T-helper 2 cell treated with Interferon-gamma antibody and Interleukin-4, amounts not matched to agents 5 μg/mL and 100 μg/mL, for 36 hours (primary cell): ENCODE measurements at regions not wholly inside any gene's neighbourhood (a gene's known extent, or its start where the extent isn't known, plus 50 kb on each side); places are given as distances from the start of the nearest gene placed in this dataset.
"Not testable (repeated sequence)": the region's sequence is repeated elsewhere in the genome, so short reads cannot be mapped to it uniquely, and the experiment has no call there.

Source experiments
- DNase-seq: peaks from one replicate; pipeline ENCODE4 v3.0.0; 2021; ENCODE audit warnings: low spot score
- H3K27ac Mint-ChIP-seq: one replicate; pipeline ENCODE4 v1.8.0; 2021; ENCODE audit warnings: mild to moderate bottlenecking, mixed read lengths
- H3K27me3 Mint-ChIP-seq: one replicate; pipeline ENCODE4 v1.8.0; 2021; ENCODE audit warnings: low read depth, mixed read lengths
- H3K36me3 Mint-ChIP-seq: one replicate; pipeline ENCODE4 v1.8.0; 2021; ENCODE audit warnings: low read depth, mixed read lengths
- H3K4me1 Mint-ChIP-seq: one replicate; pipeline ENCODE4 v1.8.0; 2021; ENCODE audit warnings: low read depth, mixed read lengths
- H3K4me3 Mint-ChIP-seq: one replicate; pipeline ENCODE4 v1.8.0; 2022; ENCODE audit warnings: mild to moderate bottlenecking, moderate library complexity, mixed read lengths
- H3K9me3 Mint-ChIP-seq: one replicate; pipeline ENCODE4 v1.8.0; 2021; ENCODE audit warnings: mixed read lengths

DNA sequence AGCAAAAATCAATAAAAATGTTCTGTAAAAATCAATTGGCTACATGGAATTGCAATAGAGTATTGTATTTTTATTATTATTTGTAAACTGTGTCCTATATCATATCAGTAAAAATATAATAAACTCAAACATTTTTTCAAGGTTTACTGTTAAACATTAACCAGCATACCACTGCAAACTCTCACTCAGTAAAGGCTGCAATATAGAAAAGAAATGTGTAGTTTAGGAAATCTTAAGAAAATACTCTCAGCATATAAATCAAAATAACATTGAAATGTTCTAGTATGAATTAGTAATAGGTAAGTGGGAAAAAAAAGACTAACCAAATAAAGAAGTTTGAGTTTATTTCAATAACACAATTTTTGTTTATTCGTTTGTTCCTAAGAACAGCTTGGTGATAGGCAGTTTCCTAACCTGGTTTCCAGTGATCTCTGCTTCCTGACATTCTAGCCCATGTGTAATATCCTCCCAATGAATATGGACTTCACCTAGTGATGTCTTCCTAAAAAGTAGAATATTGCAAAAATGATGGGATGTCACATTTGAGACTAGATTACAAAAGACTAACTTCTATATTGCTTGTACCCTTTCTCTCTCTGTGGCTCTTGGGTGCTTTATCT is 870.1 kb downstream of the BRINP3 start:
- H3K4me3 Mint-ChIP-seq = no peak overlapping the region
- no peaks in the 10 kb centered on the region for H3K27me3 Mint-ChIP-seq
- no peak for DNase-seq
- no peak overlapping the region for H3K27ac Mint-ChIP-seq
- H3K4me1 Mint-ChIP-seq = no peaks in the 10 kb centered on the region
- H3K36me3 Mint-ChIP-seq = no peaks in the 10 kb centered on the region
- peaks cover 4% of the 10 kb centered on the region for H3K9me3 Mint-ChIP-seq

DNA sequence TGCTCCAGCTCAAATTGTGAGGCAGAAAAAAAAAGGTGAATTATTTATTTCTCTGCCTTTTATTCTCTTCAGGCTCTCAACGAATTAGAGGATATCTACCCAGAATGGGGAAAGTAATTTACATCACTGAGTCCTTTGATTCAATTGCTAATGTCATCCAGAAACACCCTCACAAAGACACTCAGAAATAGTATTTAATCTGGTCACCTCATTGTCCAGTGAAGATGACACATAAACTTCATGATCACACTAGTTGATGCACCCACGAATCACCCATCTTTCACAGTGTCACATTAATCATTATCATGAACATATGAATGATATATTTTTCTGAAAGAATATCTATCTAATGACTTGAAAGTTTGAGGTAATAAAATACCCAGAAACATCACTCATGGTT is 868.5 kb downstream of the BRINP3 start:
- no peaks in the 10 kb centered on the region for H3K4me1 Mint-ChIP-seq
- H3K4me3 Mint-ChIP-seq = no peak overlapping the region
- no peak overlapping the region for H3K27ac Mint-ChIP-seq
- H3K27me3 Mint-ChIP-seq = no peaks in the 10 kb centered on the region
- no peak for DNase-seq
- peaks cover 4% of the 10 kb centered on the region for H3K9me3 Mint-ChIP-seq
- H3K36me3 Mint-ChIP-seq = no peaks in the 10 kb centered on the region

DNA sequence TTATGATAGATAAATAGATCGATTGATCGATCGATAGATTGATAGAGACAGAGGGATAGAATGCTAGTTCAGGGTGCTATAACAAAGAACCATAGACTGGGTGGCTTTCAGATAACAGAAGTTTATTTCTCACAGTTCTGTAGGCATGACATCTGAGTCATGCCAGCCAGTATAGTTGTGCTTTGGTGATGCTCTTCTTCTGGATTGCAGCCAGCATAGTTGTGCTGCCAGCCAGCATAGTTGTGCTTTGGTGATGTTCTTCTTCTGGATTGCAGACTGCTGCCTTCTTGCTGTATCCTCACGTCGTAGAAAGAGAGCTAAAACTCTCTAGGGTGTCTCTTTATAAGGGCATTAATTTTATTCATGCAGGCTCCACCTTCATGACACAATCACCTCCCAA is 860.8 kb downstream of the BRINP3 start:
- no peaks in the 10 kb centered on the region for H3K36me3 Mint-ChIP-seq
- H3K9me3 Mint-ChIP-seq = peaks cover 4% of the 10 kb centered on the region
- no peak for DNase-seq
- no peaks in the 10 kb centered on the region for H3K27me3 Mint-ChIP-seq
- H3K4me3 Mint-ChIP-seq = no peak overlapping the region
- no peak overlapping the region for H3K27ac Mint-ChIP-seq
- H3K4me1 Mint-ChIP-seq = no peaks in the 10 kb centered on the region

DNA sequence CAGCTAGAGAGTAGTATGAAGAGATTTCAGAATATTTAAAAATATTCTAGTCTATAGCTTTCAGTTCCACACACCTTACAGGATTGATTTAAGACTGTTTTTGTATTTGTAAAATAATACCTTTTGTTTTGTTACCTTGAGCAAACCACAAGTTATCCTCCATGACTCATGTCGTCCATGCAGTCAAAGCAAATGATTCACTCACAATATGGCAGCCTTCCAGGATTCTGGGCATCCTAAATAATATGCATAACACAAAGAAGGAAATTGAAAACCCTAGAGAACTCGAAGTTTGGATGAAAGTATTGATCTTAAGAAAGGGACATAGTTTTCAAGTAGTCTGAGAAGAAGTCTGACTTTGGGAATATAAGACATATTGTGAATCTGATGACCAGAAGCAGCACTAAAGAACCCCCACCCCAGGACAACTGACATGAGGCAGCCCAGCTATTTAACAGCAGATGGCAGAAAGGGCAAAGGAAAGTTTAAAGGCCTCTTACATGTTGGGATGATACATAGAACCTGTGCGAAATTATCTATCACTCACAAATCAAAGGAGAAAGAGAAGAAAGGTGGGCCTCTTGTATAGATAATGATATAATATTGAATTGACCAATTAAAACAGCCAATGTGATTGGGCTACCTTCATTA is 857.9 kb downstream of the BRINP3 start:
- DNase-seq = no peak
- Mint-ChIP-seq H3K27ac (no peak overlapping the region), H3K36me3 (no peaks in the 10 kb centered on the region), H3K27me3 (no peaks in the 10 kb centered on the region), H3K4me1 (no peaks in the 10 kb centered on the region), H3K9me3 (peaks cover 4% of the 10 kb centered on the region), H3K4me3 (no peak overlapping the region)

DNA sequence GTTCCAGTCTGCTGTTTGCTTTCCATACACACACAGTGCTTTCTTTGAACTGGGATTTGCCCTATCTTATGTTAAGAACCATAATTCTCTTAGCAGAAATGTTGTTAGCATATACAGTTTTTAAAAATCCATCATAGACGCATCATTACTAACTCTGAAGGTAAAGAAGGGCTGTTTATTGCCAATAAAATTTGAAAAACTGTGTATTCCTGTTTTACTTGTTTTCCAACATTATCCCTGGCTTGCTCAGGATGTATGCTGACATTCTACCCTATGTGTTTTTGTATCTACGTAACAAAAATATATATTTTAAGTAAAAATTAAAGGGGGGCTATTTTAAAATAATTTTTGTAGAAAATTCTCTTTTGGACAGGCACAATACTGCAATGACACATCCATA is 857.2 kb downstream of the BRINP3 start:
- H3K9me3 Mint-ChIP-seq = peaks cover 4% of the 10 kb centered on the region
- DNase-seq = no peak

DNA sequence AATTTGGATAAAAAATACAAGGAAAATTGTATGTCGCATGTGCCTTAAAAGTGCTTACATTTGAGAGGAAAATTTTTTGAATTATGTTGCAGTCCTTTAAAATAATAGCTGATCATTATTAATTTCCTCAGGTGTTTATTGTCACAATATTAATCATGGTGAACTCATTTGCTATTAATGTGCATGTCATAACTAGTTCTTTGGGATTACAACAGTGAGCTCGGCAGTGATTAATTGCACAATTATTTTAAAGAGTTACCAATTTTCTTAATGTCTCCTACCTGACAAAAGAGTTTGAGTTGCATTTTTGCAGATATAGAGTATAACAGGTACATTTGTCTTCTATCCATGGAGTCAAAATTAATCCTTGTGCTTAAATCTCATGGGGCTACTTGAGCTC is 854.3 kb downstream of the BRINP3 start:
- Mint-ChIP-seq H3K4me1 (no peaks in the 10 kb centered on the region), H3K36me3 (no peaks in the 10 kb centered on the region), H3K27me3 (no peaks in the 10 kb centered on the region), H3K4me3 (no peak overlapping the region), H3K9me3 (no peaks in the 10 kb centered on the region), H3K27ac (no peak overlapping the region)
- DNase-seq = no peak

More for the DNA sequence above, 857.2 kb downstream of the BRINP3 start:
- Mint-ChIP-seq H3K36me3 (no peaks in the 10 kb centered on the region), H3K4me1 (no peaks in the 10 kb centered on the region), H3K27ac (no peak overlapping the region), H3K4me3 (no peak overlapping the region), H3K27me3 (no peaks in the 10 kb centered on the region)

DNA sequence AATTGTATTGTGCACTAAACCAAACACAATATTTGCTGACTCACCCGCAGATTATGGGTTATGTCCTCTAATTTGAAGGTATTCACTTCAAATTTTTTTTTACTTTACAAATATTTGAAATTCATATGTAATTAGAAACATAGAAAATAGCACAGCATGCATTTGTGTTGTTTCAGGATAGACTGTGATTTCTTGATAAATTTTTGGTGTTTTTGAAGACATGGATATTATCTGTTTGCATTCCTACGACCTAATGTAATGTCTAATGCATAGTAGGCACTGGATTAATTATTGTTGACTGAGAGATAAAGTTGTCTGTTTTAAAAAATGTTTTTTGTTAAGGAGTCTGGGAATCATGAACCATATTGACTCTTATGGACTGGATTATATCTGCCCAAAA is 850.2 kb downstream of the BRINP3 start:
- no peak overlapping the region for H3K27ac Mint-ChIP-seq
- no peak for DNase-seq
- H3K27me3 Mint-ChIP-seq = no peaks in the 10 kb centered on the region
- H3K4me3 Mint-ChIP-seq = no peak overlapping the region
- no peaks in the 10 kb centered on the region for H3K36me3 Mint-ChIP-seq
- no peaks in the 10 kb centered on the region for H3K4me1 Mint-ChIP-seq
- H3K9me3 Mint-ChIP-seq = no peaks in the 10 kb centered on the region

DNA sequence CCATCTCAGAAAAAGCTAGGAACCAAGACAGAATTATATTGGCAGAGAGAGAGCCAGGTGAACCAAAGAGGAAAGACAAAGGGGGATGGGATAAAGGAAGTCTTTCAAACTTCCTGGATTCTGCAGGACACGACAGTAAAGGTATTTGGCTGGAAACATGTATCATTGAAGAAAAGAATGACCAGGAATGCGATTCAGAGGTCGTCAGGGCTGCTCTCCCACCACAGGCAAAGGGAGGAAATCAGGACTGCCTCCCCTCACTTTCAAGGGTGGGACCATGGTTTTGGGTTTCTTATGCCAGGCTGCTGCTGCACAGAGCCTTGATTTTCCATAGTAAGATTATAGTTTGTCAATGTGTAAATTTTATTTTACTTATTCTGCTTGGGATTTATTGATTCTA is 848.8 kb downstream of the BRINP3 start:
- H3K4me1 Mint-ChIP-seq = no peaks in the 10 kb centered on the region
- no peak overlapping the region for H3K4me3 Mint-ChIP-seq
- no peak for DNase-seq
- no peaks in the 10 kb centered on the region for H3K27me3 Mint-ChIP-seq
- no peaks in the 10 kb centered on the region for H3K9me3 Mint-ChIP-seq
- H3K36me3 Mint-ChIP-seq = no peaks in the 10 kb centered on the region
- H3K27ac Mint-ChIP-seq = no peak overlapping the region

DNA sequence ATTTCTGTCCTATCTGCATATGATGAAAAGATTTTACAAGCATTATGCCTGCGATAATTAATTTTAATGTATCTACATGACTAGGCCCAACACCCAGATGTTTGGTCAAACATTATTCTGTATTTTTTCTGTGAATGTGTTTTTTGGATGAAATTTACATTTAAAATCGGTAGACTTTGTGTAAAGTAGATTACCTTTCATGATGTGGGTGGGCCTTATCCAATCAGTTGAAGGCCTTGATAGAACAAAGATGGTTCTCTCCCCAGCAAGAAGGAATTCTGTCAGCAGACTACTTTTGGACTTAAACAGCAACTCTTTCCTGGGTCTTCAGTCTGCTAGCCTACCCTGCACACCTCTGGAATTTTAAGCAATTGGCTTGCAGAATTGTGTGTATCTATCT is 844.0 kb downstream of the BRINP3 start:
- Mint-ChIP-seq H3K27ac (no peak overlapping the region), H3K27me3 (no peaks in the 10 kb centered on the region), H3K9me3 (peaks cover 6% of the 10 kb centered on the region), H3K4me1 (no peaks in the 10 kb centered on the region), H3K4me3 (no peak overlapping the region), H3K36me3 (no peaks in the 10 kb centered on the region)
- no peak for DNase-seq

DNA sequence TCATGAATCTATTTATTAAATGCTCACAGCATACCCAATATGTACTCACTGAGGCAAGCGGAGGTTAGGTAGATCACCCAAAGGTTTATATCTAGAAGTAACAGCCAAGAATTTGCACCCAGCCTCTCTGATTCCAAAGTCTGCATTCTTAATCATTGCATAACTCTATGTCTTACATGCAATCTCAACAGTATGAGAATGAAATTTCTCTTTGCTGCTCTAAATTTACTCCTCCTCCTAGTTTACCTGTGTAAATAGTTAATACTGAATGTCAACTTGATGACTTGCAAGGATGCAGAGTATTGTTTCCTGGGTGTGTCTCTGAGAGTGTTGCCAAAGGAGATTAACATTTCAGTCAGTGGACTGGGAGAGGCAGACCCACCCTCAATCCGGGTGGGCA is 840.6 kb downstream of the BRINP3 start:
- H3K27ac Mint-ChIP-seq = no peak overlapping the region
- H3K9me3 Mint-ChIP-seq = peaks cover 6% of the 10 kb centered on the region
- H3K27me3 Mint-ChIP-seq = no peaks in the 10 kb centered on the region
- no peak for DNase-seq
- H3K4me1 Mint-ChIP-seq = no peaks in the 10 kb centered on the region
- no peaks in the 10 kb centered on the region for H3K36me3 Mint-ChIP-seq
- H3K4me3 Mint-ChIP-seq = no peak overlapping the region

DNA sequence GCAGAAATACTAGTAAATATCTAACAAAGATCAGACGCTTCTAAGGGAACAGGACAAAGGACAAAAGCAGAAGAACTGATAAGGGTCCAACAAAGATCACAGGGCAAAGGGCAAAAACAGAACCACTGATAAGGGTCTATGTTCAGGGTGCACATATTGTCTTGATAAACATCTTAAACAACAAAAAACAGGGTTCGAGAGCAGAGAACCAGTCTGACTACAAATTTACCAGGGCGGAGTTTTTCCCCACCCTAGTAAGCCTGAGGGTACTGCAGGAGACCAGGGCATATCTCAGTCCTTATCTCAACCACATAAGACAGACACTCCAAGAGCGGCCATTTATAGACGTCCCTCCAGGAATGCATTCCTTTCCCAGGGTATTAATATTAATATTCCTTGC is 833.5 kb downstream of the BRINP3 start:
- H3K4me3 Mint-ChIP-seq, H3K27ac Mint-ChIP-seq, DNase-seq, H3K36me3 Mint-ChIP-seq, H3K4me1 Mint-ChIP-seq, H3K27me3 Mint-ChIP-seq: not testable (repeated sequence)
- H3K9me3 Mint-ChIP-seq = peaks cover 12% of the 10 kb centered on the region

DNA sequence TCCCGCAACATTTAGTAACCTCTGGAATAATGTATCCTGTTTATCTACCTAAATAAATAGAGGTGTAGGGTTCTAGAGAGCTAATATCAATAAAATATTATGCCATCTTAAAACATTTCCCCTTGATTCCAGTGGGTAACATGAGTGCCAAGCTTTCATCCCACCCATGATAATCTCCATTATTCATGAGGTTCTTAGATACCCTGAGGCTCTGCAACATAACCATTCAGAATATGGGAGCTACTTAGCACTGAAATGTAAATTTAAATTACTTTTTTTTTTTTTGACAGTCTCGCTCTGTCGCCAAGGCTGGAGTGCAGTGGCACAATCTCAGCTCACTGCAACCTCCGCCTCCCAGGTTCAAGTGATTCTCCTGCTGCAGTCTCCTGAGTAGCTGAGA is 832.7 kb downstream of the BRINP3 start:
- no peak for DNase-seq
- H3K9me3 Mint-ChIP-seq = peaks cover 14% of the 10 kb centered on the region
- no peaks in the 10 kb centered on the region for H3K27me3 Mint-ChIP-seq
- H3K27ac Mint-ChIP-seq = no peak overlapping the region
- H3K36me3 Mint-ChIP-seq = no peaks in the 10 kb centered on the region
- no peak overlapping the region for H3K4me3 Mint-ChIP-seq
- no peaks in the 10 kb centered on the region for H3K4me1 Mint-ChIP-seq

DNA sequence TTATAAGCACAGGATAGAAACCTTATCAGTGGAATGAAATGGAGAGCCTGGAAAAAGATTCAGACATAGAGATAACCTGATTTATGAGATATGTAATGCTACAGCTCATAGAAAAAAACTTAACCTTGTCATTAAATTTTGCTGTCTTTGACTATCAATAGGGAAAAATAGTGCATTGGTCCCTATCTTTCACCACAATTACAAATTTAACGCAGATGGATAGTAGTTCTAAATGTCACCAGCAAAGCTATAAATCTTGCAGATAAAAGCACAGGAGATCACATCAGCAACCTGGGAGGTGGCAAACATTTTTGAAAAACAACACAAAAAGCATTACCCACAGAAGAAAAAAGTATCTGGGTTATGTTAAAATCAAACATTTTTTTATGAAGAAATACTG is 831.6 kb downstream of the BRINP3 start:
- H3K27ac Mint-ChIP-seq = no peak overlapping the region
- no peaks in the 10 kb centered on the region for H3K36me3 Mint-ChIP-seq
- H3K4me3 Mint-ChIP-seq = no peak overlapping the region
- H3K9me3 Mint-ChIP-seq = peaks cover 17% of the 10 kb centered on the region
- no peaks in the 10 kb centered on the region for H3K4me1 Mint-ChIP-seq
- DNase-seq = no peak
- H3K27me3 Mint-ChIP-seq = no peaks in the 10 kb centered on the region

DNA sequence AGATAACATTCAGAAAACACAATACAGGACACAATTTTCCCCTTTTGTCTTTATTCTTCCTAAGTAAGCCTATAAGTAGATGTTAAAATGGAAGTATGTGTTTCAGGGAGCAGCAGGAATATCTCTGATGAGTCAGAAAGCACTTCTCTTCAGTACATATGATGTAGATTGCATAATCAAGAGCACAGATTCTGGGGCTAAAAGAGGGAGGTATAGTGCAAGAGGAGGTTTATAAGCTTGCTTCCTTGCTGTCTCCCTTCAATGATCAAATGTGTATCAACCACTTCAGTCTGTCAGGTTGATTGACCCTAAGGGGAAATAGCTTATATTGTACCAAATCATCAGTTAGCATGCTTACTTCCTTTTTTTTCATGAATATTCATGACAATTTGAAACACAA is 822.8 kb downstream of the BRINP3 start:
- DNase-seq = no peak
- Mint-ChIP-seq H3K4me3 (no peak overlapping the region), H3K27ac (no peak overlapping the region), H3K9me3 (peaks cover 23% of the 10 kb centered on the region), H3K36me3 (no peaks in the 10 kb centered on the region), H3K4me1 (no peaks in the 10 kb centered on the region), H3K27me3 (no peaks in the 10 kb centered on the region)
